ENCODE measurements at regions not wholly inside any gene's neighbourhood (a gene's known extent, or its start where the extent isn't known, plus 50 kb on each side); places are given as distances from the start of the nearest gene placed in this dataset.
"Not testable (repeated sequence)": the region's sequence is repeated elsewhere in the genome, so short reads cannot be mapped to it uniquely, and the experiment has no call there.

GRCh38 chr1:78203410-78203982 lies 157.7 kb downstream of the GIPC2 start:
- H3K27me3 ChIP-seq (ENCODE audit: control insufficient read depth, insufficient read depth, low read length); H3K36me3 ChIP-seq (ENCODE audit: control insufficient read depth, insufficient read depth, low read length); H3K4me3 ChIP-seq (ENCODE audit: low read depth, low read length); DNase-seq (ENCODE audit: low read depth): not testable (repeated sequence)

DNA sequence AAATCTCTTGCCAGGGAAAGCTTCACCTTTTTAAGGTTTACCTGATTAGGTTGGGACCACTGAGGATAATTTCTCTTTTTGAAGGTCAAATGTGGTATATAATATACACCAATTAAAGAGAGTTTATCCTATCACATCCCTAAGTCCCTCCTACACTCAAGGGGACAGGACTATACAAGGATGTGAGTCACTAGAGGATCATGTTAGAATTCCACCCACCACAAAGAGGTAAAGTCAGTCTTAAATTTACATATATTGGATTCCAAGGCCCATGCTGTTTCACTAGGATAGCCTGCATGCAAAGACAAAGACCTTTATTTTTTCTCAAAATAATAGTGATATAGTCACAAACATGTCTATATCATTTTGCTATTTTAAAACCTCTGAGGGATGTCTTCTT lies 164.4 kb downstream of the GIPC2 start:
- no peak for DNase-seq (ENCODE audit: low read depth)
- Histone ChIP-seq H3K4me3 (ENCODE audit: low read depth, low read length) (no peak overlapping the region), H3K27me3 (ENCODE audit: control insufficient read depth, insufficient read depth, low read length) (no peaks in the 10 kb centered on the region), H3K36me3 (ENCODE audit: control insufficient read depth, insufficient read depth, low read length) (no peaks in the 10 kb centered on the region)
- TF ChIP-seq, protein P1, sequence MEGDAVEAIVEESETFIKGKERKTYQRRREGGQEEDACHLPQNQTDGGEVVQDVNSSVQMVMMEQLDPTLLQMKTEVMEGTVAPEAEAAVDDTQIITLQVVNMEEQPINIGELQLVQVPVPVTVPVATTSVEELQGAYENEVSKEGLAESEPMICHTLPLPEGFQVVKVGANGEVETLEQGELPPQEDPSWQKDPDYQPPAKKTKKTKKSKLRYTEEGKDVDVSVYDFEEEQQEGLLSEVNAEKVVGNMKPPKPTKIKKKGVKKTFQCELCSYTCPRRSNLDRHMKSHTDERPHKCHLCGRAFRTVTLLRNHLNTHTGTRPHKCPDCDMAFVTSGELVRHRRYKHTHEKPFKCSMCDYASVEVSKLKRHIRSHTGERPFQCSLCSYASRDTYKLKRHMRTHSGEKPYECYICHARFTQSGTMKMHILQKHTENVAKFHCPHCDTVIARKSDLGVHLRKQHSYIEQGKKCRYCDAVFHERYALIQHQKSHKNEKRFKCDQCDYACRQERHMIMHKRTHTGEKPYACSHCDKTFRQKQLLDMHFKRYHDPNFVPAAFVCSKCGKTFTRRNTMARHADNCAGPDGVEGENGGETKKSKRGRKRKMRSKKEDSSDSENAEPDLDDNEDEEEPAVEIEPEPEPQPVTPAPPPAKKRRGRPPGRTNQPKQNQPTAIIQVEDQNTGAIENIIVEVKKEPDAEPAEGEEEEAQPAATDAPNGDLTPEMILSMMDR (IDR thresholded peaks at IDR 0.05; ENCODE audit: insufficient read depth, low read length, poor library complexity, severe bottlenecking) = no peak

- Histone ChIP-seq H3K36me3 (ENCODE audit: control insufficient read depth, insufficient read depth, low read length) (no peaks in the 10 kb centered on the region), H3K27me3 (ENCODE audit: control insufficient read depth, insufficient read depth, low read length) (no peaks in the 10 kb centered on the region), H3K4me3 (ENCODE audit: low read depth, low read length) (no peak overlapping the region)
- TF ChIP-seq, protein P1 (IDR thresholded peaks at IDR 0.05; ENCODE audit: insufficient read depth, low read length, poor library complexity, severe bottlenecking) = no peak
- no peak for DNase-seq (ENCODE audit: low read depth)
Measured at GRCh38 chr1:78211483-78212092, 165.8 kb downstream of the GIPC2 start.

GRCh38 chr1:78214334-78214733 lies 168.6 kb downstream of the GIPC2 start:
- TF ChIP-seq, protein P1 (IDR thresholded peaks at IDR 0.05; ENCODE audit: insufficient read depth, low read length, poor library complexity, severe bottlenecking) = no peak
- no peak for DNase-seq (ENCODE audit: low read depth)
- Histone ChIP-seq H3K36me3 (ENCODE audit: control insufficient read depth, insufficient read depth, low read length) (no peaks in the 10 kb centered on the region), H3K4me3 (ENCODE audit: low read depth, low read length) (no peak overlapping the region), H3K27me3 (ENCODE audit: control insufficient read depth, insufficient read depth, low read length) (no peaks in the 10 kb centered on the region)

GRCh38 chr1:78222225-78222959 lies 176.6 kb downstream of the GIPC2 start:
- Histone ChIP-seq H3K4me3 (ENCODE audit: low read depth, low read length) (no peak overlapping the region), H3K27me3 (ENCODE audit: control insufficient read depth, insufficient read depth, low read length) (no peaks in the 10 kb centered on the region), H3K36me3 (ENCODE audit: control insufficient read depth, insufficient read depth, low read length) (no peaks in the 10 kb centered on the region)
- TF ChIP-seq, protein P1 (IDR thresholded peaks at IDR 0.05; ENCODE audit: insufficient read depth, low read length, poor library complexity, severe bottlenecking) = no peak
- DNase-seq (ENCODE audit: low read depth) = no peak

- DNase-seq (ENCODE audit: low read depth) = no peak
- H3K36me3 ChIP-seq (ENCODE audit: control insufficient read depth, insufficient read depth, low read length) = no peaks in the 10 kb centered on the region
- no peak overlapping the region for H3K4me3 ChIP-seq (ENCODE audit: low read depth, low read length)
- TF ChIP-seq, protein P1 (IDR thresholded peaks at IDR 0.05; ENCODE audit: insufficient read depth, low read length, poor library complexity, severe bottlenecking) = no peak
- no peaks in the 10 kb centered on the region for H3K27me3 ChIP-seq (ENCODE audit: control insufficient read depth, insufficient read depth, low read length)
Measured at GRCh38 chr1:78222960-78223358, 177.2 kb downstream of the GIPC2 start.
